GM12873 (cell line): ENCODE measurements at regions not wholly inside any gene's neighbourhood (a gene's known extent, or its start where the extent isn't known, plus 50 kb on each side); places are given as distances from the start of the nearest gene placed in this dataset.

ENCODE experiments used
- CTCF ChIP-seq: IDR thresholded peaks from 2 replicates; pipeline ENCODE4 v1.5.1; 2012; ENCODE audit warnings: low read depth, mild to moderate bottlenecking, moderate library complexity, low read length, control low read depth; ENCODE audit not compliant: insufficient read depth; ENCODE audit errors: missing control alignments

DNA sequence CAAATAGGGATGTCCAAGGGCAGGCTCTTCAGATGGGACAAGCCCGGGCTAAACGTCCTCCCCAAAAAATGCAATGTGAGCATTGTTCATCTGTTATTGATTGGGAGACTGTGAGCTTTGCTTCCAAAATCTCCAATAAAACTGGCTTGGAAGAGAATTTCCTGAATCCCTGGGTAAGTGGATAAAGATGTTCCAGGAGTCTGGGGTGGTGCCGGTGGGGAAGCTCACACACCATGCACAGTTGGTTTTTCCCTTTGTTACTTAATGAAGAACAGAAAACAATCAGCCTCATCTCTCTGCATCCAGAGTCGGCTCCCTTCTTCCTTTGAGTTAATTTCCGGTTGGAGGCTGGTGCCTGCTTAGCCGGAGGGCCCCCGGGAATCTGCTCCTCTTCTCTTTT is 72.1 kb upstream of the ZBTB40 start:
- no peak for TF ChIP-seq CTCF

GRCh38 chr1:22380024-22380785 is 71.4 kb upstream of the ZBTB40 start:
- TF ChIP-seq CTCF: peak; percentile 17

GRCh38 chr1:22383526-22384294 is 67.9 kb upstream of the ZBTB40 start:
- no peak for TF ChIP-seq CTCF

- no peak for TF ChIP-seq CTCF
These were observed 66.1 kb upstream of the ZBTB40 start for GRCh38 chr1:22385537-22385936.

DNA sequence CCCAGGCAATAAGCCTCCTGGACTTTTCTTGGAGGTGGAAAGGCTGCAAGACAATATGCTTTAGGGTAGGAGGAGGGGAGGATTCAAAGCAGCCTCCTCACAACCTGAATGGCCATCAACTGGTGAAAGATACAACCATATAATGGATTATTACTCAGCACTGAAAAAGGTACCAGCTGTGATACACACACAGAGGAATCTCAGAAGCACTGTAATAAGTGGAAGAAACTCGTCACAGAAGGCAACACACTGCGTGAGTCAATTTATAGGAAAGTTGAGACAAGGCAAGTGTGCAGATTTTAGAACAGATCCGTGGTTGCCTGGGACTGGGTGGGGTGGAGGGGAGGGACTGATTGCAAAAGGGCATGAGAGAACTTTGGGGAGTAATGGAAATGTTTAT is 64.9 kb upstream of the ZBTB40 start:
- no peak for TF ChIP-seq CTCF

- TF ChIP-seq CTCF: no peak
These were observed 63.6 kb upstream of the ZBTB40 start for GRCh38 chr1:22387919-22388580.
